DOHH2 (cell line): ENCODE measurements at regions not wholly inside any gene's neighbourhood (a gene's known extent, or its start where the extent isn't known, plus 50 kb on each side); places are given as distances from the start of the nearest gene placed in this dataset.

Source experiments
- EZH2phosphoT487 ChIP-seq: fragments of 200-600 bp; sonication (generic); IDR thresholded peaks from 2 replicates; pipeline ENCODE4 v1.6.1; 2017; ENCODE audit warnings: borderline replicate concordance, mild to moderate bottlenecking, antibody characterized with exemption, low read length, moderate library complexity, mixed read lengths
- TF ChIP-seq, protein P1 (sequence below): fragments of 200-600 bp; sonication (generic); IDR thresholded peaks from one replicate; pipeline ENCODE4 v1.5.1; 2014; ENCODE audit warnings: antibody characterized with exemption, mild to moderate bottlenecking, low read depth, low read length; ENCODE audit not compliant: poor library complexity, severe bottlenecking

- TF ChIP-seq, protein P1, sequence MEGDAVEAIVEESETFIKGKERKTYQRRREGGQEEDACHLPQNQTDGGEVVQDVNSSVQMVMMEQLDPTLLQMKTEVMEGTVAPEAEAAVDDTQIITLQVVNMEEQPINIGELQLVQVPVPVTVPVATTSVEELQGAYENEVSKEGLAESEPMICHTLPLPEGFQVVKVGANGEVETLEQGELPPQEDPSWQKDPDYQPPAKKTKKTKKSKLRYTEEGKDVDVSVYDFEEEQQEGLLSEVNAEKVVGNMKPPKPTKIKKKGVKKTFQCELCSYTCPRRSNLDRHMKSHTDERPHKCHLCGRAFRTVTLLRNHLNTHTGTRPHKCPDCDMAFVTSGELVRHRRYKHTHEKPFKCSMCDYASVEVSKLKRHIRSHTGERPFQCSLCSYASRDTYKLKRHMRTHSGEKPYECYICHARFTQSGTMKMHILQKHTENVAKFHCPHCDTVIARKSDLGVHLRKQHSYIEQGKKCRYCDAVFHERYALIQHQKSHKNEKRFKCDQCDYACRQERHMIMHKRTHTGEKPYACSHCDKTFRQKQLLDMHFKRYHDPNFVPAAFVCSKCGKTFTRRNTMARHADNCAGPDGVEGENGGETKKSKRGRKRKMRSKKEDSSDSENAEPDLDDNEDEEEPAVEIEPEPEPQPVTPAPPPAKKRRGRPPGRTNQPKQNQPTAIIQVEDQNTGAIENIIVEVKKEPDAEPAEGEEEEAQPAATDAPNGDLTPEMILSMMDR, result no peak
- no peak for TF ChIP-seq EZH2phosphoT487
Measured at GRCh38 chr7:41478187-41478586, 224.7 kb downstream of the INHBA start.
